Progenitor cell of endocrine pancreas (in vitro differentiated cells): ENCODE measurements at regions not wholly inside any gene's neighbourhood (a gene's known extent, or its start where the extent isn't known, plus 50 kb on each side); places are given as distances from the start of the nearest gene placed in this dataset.

ENCODE experiments used
- DNase-seq: peaks from one replicate; pipeline ENCODE4 v3.0.0; 2021; ENCODE audit warnings: low spot score; ENCODE audit not compliant: unreplicated experiment
- H3K27ac Mint-ChIP-seq: 2 replicates; pipeline ENCODE4 v1.8.0; 2021; ENCODE audit warnings: mild to moderate bottlenecking, moderate library complexity, mixed read lengths
- H3K27me3 Mint-ChIP-seq: 2 replicates; pipeline ENCODE4 v1.8.0; 2021; ENCODE audit warnings: mixed read lengths
- H3K36me3 Mint-ChIP-seq: 2 replicates; pipeline ENCODE4 v1.8.0; 2022; ENCODE audit warnings: mixed read lengths; ENCODE audit not compliant: insufficient read depth
- H3K4me1 Mint-ChIP-seq: 2 replicates; pipeline ENCODE4 v1.8.0; 2021; ENCODE audit warnings: low read depth, mixed read lengths
- H3K4me3 Mint-ChIP-seq: 2 replicates; pipeline ENCODE4 v1.8.0; 2021; ENCODE audit warnings: low read depth, mild to moderate bottlenecking, moderate library complexity, mixed read lengths
- H3K9me3 Mint-ChIP-seq: 2 replicates; pipeline ENCODE4 v1.8.0; 2021; ENCODE audit warnings: low read depth, mixed read lengths
- CTCF ChIP-seq: fragments of 200-600 bp; sonication (generic); IDR thresholded peaks from one replicate; pipeline ENCODE4 v1.5.0; 2021; ENCODE audit warnings: antibody characterized with exemption, mild to moderate bottlenecking; ENCODE audit not compliant: unreplicated experiment

GRCh38 chr15:95620934-95621579 lies 709.4 kb upstream of the NR2F2 start:
- H3K9me3 Mint-ChIP-seq, result peaks cover 8% of the 10 kb centered on the region
- peaks cover 3% of the 10 kb centered on the region for H3K4me1 Mint-ChIP-seq
- no peak overlapping the region for H3K27ac Mint-ChIP-seq
- H3K36me3 Mint-ChIP-seq, result no peaks in the 10 kb centered on the region
- no peak for DNase-seq
- no peak for TF ChIP-seq CTCF
- H3K4me3 Mint-ChIP-seq, result no peak overlapping the region
- H3K27me3 Mint-ChIP-seq, result no peaks in the 10 kb centered on the region

DNA sequence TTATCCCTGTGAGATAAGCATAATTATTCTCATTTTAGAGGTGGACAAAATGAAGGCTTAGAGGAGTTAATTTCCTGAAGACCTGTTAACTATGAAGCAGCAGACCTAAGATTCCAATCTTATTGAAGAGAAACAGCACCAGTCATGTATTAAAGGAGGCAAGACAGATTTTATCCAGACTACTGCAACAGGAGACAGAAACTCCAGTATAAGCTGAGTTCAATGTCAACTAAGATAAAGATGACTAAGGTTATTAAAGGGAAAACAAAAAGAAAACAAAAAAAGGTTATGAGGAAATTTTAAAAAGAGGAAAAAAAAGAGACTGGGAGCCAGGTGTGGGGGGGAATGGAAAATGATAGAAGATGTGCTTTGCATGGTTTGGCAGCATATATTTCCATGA lies 707.7 kb upstream of the NR2F2 start:
- no peak overlapping the region for H3K27ac Mint-ChIP-seq
- no peaks in the 10 kb centered on the region for H3K36me3 Mint-ChIP-seq
- peaks cover 8% of the 10 kb centered on the region for H3K9me3 Mint-ChIP-seq
- H3K4me3 Mint-ChIP-seq, result no peak overlapping the region
- no peaks in the 10 kb centered on the region for H3K27me3 Mint-ChIP-seq
- TF ChIP-seq CTCF, result no peak
- peaks cover 7% of the 10 kb centered on the region for H3K4me1 Mint-ChIP-seq
- DNase-seq, result no peak

- Mint-ChIP-seq H3K9me3 (peaks cover 8% of the 10 kb centered on the region), H3K27ac (no peak overlapping the region), H3K27me3 (no peaks in the 10 kb centered on the region), H3K36me3 (no peaks in the 10 kb centered on the region), H3K4me1 (peaks cover 7% of the 10 kb centered on the region), H3K4me3 (no peak overlapping the region)
- DNase-seq, result no peak
- no peak for TF ChIP-seq CTCF
Observed at GRCh38 chr15:95624100-95624499, 706.4 kb upstream of the NR2F2 start.

- Mint-ChIP-seq H3K36me3 (no peaks in the 10 kb centered on the region), H3K9me3 (peaks cover 8% of the 10 kb centered on the region), H3K27me3 (no peaks in the 10 kb centered on the region), H3K27ac (no peak overlapping the region), H3K4me1 (peaks cover 7% of the 10 kb centered on the region), H3K4me3 (no peak overlapping the region)
- no peak for TF ChIP-seq CTCF
- no peak for DNase-seq
Observed at GRCh38 chr15:95624616-95625361, 705.7 kb upstream of the NR2F2 start.

GRCh38 chr15:95626501-95627361 lies 703.8 kb upstream of the NR2F2 start:
- peaks cover 7% of the 10 kb centered on the region for H3K4me1 Mint-ChIP-seq
- no peak overlapping the region for H3K4me3 Mint-ChIP-seq
- H3K27ac Mint-ChIP-seq, result no peak overlapping the region
- no peaks in the 10 kb centered on the region for H3K27me3 Mint-ChIP-seq
- peaks cover 12% of the 10 kb centered on the region for H3K9me3 Mint-ChIP-seq
- no peaks in the 10 kb centered on the region for H3K36me3 Mint-ChIP-seq
- TF ChIP-seq CTCF, result no peak
- no peak for DNase-seq
